Mesothelial cell of epicardium (in vitro differentiated cells): ENCODE measurements at regions not wholly inside any gene's neighbourhood (a gene's known extent, or its start where the extent isn't known, plus 50 kb on each side); places are given as distances from the start of the nearest gene placed in this dataset.
A peak's percentile ranks its signal among the peaks of the same experiment; 100 is the strongest.
"Not testable (repeated sequence)": the region's sequence is repeated elsewhere in the genome, so short reads cannot be mapped to it uniquely, and the experiment has no call there.

ENCODE experiments used
- DNase-seq, 2 experiments: peaks; one replicate each; pipeline ENCODE4 v3.0.0; 2021; ENCODE audit warnings: low spot score in 2 of 2; ENCODE audit not compliant: unreplicated experiment in 2 of 2
- H3K27ac Mint-ChIP-seq: 2 replicates; pipeline ENCODE4 v1.8.0; 2021; ENCODE audit warnings: mixed read lengths
- H3K27me3 Mint-ChIP-seq: 2 replicates; pipeline ENCODE4 v1.8.0; 2021; ENCODE audit warnings: low read depth, mixed read lengths
- H3K36me3 Mint-ChIP-seq: 2 replicates; pipeline ENCODE4 v1.8.0; 2021; ENCODE audit warnings: mixed read lengths
- H3K4me1 Mint-ChIP-seq: 2 replicates; pipeline ENCODE4 v1.8.0; 2021; ENCODE audit warnings: mixed read lengths
- H3K4me3 Mint-ChIP-seq: 2 replicates; pipeline ENCODE4 v1.8.0; 2021; ENCODE audit warnings: mild to moderate bottlenecking, moderate library complexity, mixed read lengths
- H3K9me3 Mint-ChIP-seq: 2 replicates; pipeline ENCODE4 v1.8.0; 2021; ENCODE audit warnings: mixed read lengths
- TF ChIP-seq, protein P1 (sequence below): fragments of 200-600 bp; sonication (generic); IDR thresholded peaks from one replicate; pipeline ENCODE4 v1.5.0; 2021; ENCODE audit warnings: antibody characterized with exemption; ENCODE audit not compliant: unreplicated experiment

DNA sequence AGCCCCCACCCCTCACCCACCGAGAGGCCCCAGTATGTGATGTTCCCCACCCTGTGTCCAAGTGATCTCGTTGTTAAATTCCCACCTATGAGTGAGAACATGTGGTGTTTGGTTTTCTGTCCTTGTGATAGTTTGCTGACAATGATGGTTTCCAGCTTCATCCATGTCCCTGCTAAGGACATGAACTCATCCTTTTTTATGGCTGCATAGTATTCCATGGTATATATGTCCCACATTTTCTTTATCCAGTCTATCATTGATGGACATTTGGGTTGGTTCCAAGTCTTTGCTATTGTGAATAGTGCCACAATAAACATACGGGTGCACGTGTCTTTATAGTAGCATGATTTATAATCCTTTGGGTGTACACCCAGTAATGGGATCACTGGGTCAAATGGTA is 79.2 kb downstream of the PXDC1 start:
- H3K4me1 Mint-ChIP-seq, H3K27me3 Mint-ChIP-seq, H3K36me3 Mint-ChIP-seq, DNase-seq, H3K27ac Mint-ChIP-seq, H3K4me3 Mint-ChIP-seq: not testable (repeated sequence)
- H3K9me3 Mint-ChIP-seq = peaks cover 49% of the 10 kb centered on the region

GRCh38 chr6:3671382-3671781 is 80.1 kb downstream of the PXDC1 start:
- Mint-ChIP-seq H3K4me1 (no peaks in the 10 kb centered on the region), H3K9me3 (peaks cover 47% of the 10 kb centered on the region), H3K4me3 (no peak overlapping the region), H3K27ac (no peak overlapping the region), H3K27me3 (no peaks in the 10 kb centered on the region), H3K36me3 (peaks cover 10% of the 10 kb centered on the region)
- DNase-seq = no peak
- TF ChIP-seq, protein P1, sequence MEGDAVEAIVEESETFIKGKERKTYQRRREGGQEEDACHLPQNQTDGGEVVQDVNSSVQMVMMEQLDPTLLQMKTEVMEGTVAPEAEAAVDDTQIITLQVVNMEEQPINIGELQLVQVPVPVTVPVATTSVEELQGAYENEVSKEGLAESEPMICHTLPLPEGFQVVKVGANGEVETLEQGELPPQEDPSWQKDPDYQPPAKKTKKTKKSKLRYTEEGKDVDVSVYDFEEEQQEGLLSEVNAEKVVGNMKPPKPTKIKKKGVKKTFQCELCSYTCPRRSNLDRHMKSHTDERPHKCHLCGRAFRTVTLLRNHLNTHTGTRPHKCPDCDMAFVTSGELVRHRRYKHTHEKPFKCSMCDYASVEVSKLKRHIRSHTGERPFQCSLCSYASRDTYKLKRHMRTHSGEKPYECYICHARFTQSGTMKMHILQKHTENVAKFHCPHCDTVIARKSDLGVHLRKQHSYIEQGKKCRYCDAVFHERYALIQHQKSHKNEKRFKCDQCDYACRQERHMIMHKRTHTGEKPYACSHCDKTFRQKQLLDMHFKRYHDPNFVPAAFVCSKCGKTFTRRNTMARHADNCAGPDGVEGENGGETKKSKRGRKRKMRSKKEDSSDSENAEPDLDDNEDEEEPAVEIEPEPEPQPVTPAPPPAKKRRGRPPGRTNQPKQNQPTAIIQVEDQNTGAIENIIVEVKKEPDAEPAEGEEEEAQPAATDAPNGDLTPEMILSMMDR = no peak

- no peak overlapping the region for H3K4me3 Mint-ChIP-seq
- no peak for DNase-seq
- peaks cover 3% of the 10 kb centered on the region for H3K4me1 Mint-ChIP-seq
- H3K36me3 Mint-ChIP-seq = peaks cover 10% of the 10 kb centered on the region
- no peak overlapping the region for H3K27ac Mint-ChIP-seq
- no peaks in the 10 kb centered on the region for H3K27me3 Mint-ChIP-seq
- TF ChIP-seq, protein P1 = no peak
- H3K9me3 Mint-ChIP-seq = peaks cover 42% of the 10 kb centered on the region
These were observed 81.2 kb downstream of the PXDC1 start for GRCh38 chr6:3670356-3670755.

DNA sequence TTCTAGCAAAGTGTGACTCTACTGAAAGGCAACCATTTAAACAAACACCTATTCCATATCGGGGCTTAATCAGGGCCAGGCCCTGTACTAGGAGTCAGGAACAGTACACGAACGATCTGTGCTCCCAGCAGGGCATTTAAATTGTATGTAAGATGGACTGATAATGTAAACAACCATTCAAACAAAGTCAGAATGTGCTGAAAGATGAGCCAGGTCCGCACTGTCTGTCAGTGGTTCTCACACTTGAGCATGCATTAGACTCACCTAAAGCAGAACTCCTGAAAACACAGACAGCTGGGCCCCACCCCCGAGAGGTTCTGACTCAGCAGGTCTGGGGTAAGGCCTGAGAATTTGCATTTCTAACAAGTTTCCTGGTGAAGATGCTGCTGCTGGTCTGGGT is 81.6 kb downstream of the PXDC1 start:
- TF ChIP-seq, protein P1 = no peak
- H3K4me3 Mint-ChIP-seq = no peak overlapping the region
- peaks cover 38% of the 10 kb centered on the region for H3K9me3 Mint-ChIP-seq
- no peak overlapping the region for H3K27ac Mint-ChIP-seq
- H3K36me3 Mint-ChIP-seq = peaks cover 10% of the 10 kb centered on the region
- peaks cover 7% of the 10 kb centered on the region for H3K4me1 Mint-ChIP-seq
- no peaks in the 10 kb centered on the region for H3K27me3 Mint-ChIP-seq
- no peak for DNase-seq

- H3K9me3 Mint-ChIP-seq = peaks cover 29% of the 10 kb centered on the region
- H3K27ac Mint-ChIP-seq = no peak overlapping the region
- H3K4me1 Mint-ChIP-seq = peaks cover 17% of the 10 kb centered on the region
- peaks cover 10% of the 10 kb centered on the region for H3K36me3 Mint-ChIP-seq
- H3K27me3 Mint-ChIP-seq = no peaks in the 10 kb centered on the region
- TF ChIP-seq, protein P1 = no peak
- no peak for DNase-seq
- H3K4me3 Mint-ChIP-seq = no peak overlapping the region
These were observed 85.9 kb downstream of the PXDC1 start for GRCh38 chr6:3665608-3666007.

GRCh38 chr6:3664625-3665041 is 86.9 kb downstream of the PXDC1 start:
- H3K36me3 Mint-ChIP-seq = peaks cover 10% of the 10 kb centered on the region
- DNase-seq = peak in 1 of 2 experiments; percentile 51
- H3K9me3 Mint-ChIP-seq = peaks cover 28% of the 10 kb centered on the region
- TF ChIP-seq, protein P1 = no peak
- peaks cover 17% of the 10 kb centered on the region for H3K4me1 Mint-ChIP-seq
- H3K27me3 Mint-ChIP-seq = no peaks in the 10 kb centered on the region
- H3K4me3 Mint-ChIP-seq = peak overlapping the region; percentile 11
- H3K27ac Mint-ChIP-seq = peak overlapping the region; percentile 48
